Thoracic aorta (tissue), 2 donors: ENCODE measurements at regions not wholly inside any gene's neighbourhood (a gene's known extent, or its start where the extent isn't known, plus 50 kb on each side); places are given as distances from the start of the nearest gene placed in this dataset.

Experiments
- ATAC-seq: fragments of 150-250 bp; one replicate; pipeline ENCODE4 v1.8.0; 2017; ENCODE audit warnings: low read depth; ENCODE audit not compliant: insufficient number of reproducible peaks, low FRiP score
- DNase-seq: peaks from one replicate; pipeline ENCODE4 v3.0.0-alpha.2; 2020; ENCODE audit warnings: low spot score
- H3K27ac ChIP-seq, 2 donors: fragments of 200-600 bp; sonication (generic); 1 replicate in 1 of 2; 2 replicates in 1 of 2; pipeline ENCODE4 v1.5.1; 2016; ENCODE audit warnings: mild to moderate bottlenecking in 2 of 2, moderate library complexity in 2 of 2
- H3K27me3 ChIP-seq: fragments of 200-600 bp; sonication (generic); replicated peaks from 2 replicates; pipeline ENCODE4 v1.6.0; 2016; ENCODE audit warnings: mild to moderate bottlenecking; ENCODE audit not compliant: insufficient read depth
- H3K36me3 ChIP-seq: fragments of 200-600 bp; sonication (generic); one replicate; pipeline ENCODE4 v1.5.1; 2016
- H3K4me1 ChIP-seq, 2 donors: fragments of 200-600 bp; sonication (generic); 1 replicate in 1 of 2; 2 replicates in 1 of 2; pipeline versions ENCODE4 v1.5.1 to v1.6.0; 2016; ENCODE audit warnings: low read depth in 2 of 2, mild to moderate bottlenecking in 1 of 2; ENCODE audit not compliant: control insufficient read depth in 1 of 2
- H3K4me3 ChIP-seq: fragments of 200-600 bp; sonication (generic); 2 replicates; pipeline ENCODE4 v1.5.1; 2016; ENCODE audit warnings: mild to moderate bottlenecking
- H3K9me3 ChIP-seq: fragments of 200-600 bp; sonication (generic); 2 replicates; pipeline ENCODE4 v1.5.1; 2016
- CTCF ChIP-seq: fragments of 200-600 bp; sonication (generic); IDR thresholded peaks from one replicate; pipeline ENCODE4 v1.5.1; 2019; ENCODE audit warnings: antibody characterized with exemption

DNA sequence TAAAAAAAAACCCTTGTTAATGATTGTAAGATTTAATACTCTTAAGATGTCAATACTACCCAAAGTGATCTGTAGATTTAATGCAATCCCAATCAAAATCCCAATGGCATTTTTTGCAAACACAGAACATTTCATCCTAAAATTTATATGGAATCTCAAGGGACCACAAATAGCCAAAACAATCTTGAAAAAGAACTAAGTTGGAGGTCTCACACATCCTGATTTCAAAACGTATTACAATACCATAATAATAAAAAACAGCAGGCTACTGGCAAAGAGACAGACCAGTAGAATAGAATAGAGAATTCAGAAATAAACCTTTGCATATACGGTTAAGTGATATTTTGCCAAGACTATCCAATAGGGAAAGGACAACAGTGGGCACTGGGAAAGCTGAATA lies 331.9 kb upstream of the JARID2 start:
- Histone ChIP-seq H3K36me3 (no peaks in the 10 kb centered on the region), H3K4me3 (no peak overlapping the region), H3K9me3 (no peaks in the 10 kb centered on the region), H3K27ac (no peak overlapping the region), H3K27me3 (no peaks in the 10 kb centered on the region), H3K4me1 (no peaks in the 10 kb centered on the region)
- ATAC-seq, result no peak
- DNase-seq, result no peak
- TF ChIP-seq CTCF, result no peak

- ATAC-seq, result no peak
- no peaks in the 10 kb centered on the region for H3K27me3 ChIP-seq
Measured at GRCh38 chr6:14915888-14916832, 329.7 kb upstream of the JARID2 start.

DNA sequence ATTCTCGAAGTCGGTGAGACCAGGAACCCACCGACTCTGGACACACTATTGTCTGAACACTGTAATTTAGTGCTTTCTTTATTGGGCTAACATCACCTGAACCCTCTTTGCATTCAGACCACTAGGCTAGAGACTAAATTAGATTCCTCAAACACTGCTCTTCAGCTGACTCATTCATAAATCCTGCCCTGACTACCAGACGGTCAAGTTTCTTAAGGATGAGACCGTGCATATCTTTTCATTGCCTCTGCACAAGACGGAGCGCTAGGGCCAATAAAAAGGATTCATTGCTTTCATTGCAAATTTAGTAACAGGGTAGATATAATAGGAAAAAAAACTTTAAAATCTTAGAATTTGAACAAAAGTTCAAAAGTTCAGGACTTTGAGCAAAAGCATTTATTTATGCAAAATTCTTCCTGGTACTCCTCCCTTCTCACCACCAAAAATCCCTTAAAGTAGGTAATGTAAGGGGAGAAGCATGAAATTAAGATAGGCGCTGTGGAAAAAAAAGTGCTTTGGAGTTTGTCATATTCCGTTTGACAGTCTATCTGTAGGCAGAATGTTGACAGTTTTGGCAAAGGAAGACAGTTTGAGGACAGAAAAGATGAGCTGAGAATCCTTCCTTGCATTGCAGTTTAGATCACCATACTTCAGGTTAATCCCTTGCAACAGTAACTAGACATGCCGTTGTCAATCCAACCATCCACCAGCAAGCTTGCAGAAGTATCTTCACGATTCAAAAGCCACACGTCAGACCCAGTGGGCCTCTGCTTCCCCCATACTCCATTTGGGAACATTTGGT lies 328.6 kb upstream of the JARID2 start:
- no peak for TF ChIP-seq CTCF
- DNase-seq, result no peak
- no peak for ATAC-seq
- Histone ChIP-seq H3K36me3 (no peaks in the 10 kb centered on the region), H3K4me1 (no peaks in the 10 kb centered on the region), H3K9me3 (no peaks in the 10 kb centered on the region), H3K27ac (no peak overlapping the region), H3K27me3 (no peaks in the 10 kb centered on the region), H3K4me3 (no peak overlapping the region)

More at GRCh38 chr6:14915888-14916832, 329.7 kb upstream of the JARID2 start:
- Histone ChIP-seq H3K27ac (no peak overlapping the region), H3K4me3 (no peak overlapping the region), H3K9me3 (no peaks in the 10 kb centered on the region), H3K4me1 (no peaks in the 10 kb centered on the region), H3K36me3 (no peaks in the 10 kb centered on the region)
- DNase-seq, result no peak
- TF ChIP-seq CTCF, result no peak

DNA sequence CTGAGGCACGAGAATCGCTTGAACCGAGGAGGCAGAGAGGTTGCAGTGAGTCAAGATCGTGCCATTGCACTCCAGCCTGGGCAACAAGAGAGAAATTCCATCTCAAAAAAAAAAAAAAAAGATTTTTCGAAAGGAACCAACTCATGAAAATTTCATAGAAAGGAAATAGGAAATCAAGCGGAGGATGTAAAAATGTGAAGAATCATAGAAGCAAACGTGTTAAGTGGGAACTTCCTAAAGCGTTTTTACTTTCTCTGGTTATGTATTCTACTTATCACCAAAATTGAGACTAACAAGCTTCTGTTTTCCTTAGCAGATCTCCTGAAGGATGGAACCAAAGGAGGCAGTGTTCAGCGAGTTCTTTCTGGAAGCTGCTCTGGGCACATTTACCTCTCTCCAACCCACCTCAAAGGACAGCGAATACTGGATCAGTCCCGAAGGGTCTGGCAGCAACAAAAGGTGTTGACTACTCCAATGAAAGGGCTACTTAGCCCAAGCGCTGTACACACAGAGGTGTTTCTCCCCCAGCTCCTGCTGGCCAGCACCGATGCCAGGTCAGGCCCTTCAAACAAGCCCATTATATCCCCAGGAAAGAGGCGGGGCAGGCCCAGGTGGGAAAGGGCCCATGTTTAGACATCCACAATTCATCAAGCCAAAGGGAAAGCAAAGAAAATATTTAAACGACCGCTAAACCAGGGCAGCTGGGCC lies 327.5 kb upstream of the JARID2 start:
- TF ChIP-seq CTCF, result no peak
- no peak overlapping the region for H3K4me3 ChIP-seq
- DNase-seq, result no peak
- ATAC-seq, result no peak
- H3K36me3 ChIP-seq, result no peaks in the 10 kb centered on the region
- H3K9me3 ChIP-seq, result no peaks in the 10 kb centered on the region
- no peaks in the 10 kb centered on the region for H3K4me1 ChIP-seq
- no peaks in the 10 kb centered on the region for H3K27me3 ChIP-seq
- no peak overlapping the region for H3K27ac ChIP-seq
